Lung (tissue), 11 donors: ENCODE measurements at regions not wholly inside any gene's neighbourhood (a gene's known extent, or its start where the extent isn't known, plus 50 kb on each side); places are given as distances from the start of the nearest gene placed in this dataset.

Source experiments
- ATAC-seq: fragments of 200-7000 bp; cut with Tn5 transposase; one replicate; pipeline ENCODE4 v1.9.1; 2020; ENCODE audit warnings: moderate number of reproducible peaks; ENCODE audit not compliant: insufficient read depth, low FRiP score
- DNase-seq, 3 donors: peaks; one replicate each; pipeline ENCODE4 v3.0.0-alpha.2; 2013 to 2017
- H3K27ac ChIP-seq, 2 donors: one replicate each; pipeline ENCODE4 v1.5.1; 2013; ENCODE audit warnings: mild to moderate bottlenecking in 2 of 2, moderate library complexity in 2 of 2, control low read depth in 1 of 2, inconsistent platforms in 1 of 2, low read depth in 1 of 2, low read length in 1 of 2
- H3K27me3 ChIP-seq, 3 donors: one replicate each; pipeline ENCODE4 v1.5.1; 2013; ENCODE audit warnings: low read length in 2 of 3; ENCODE audit not compliant: control insufficient read depth in 3 of 3, insufficient read depth in 3 of 3
- H3K36me3 ChIP-seq, 4 donors: one replicate each; pipeline ENCODE4 v1.5.1; 2013; ENCODE audit warnings: low read length in 4 of 4, mild to moderate bottlenecking in 1 of 4, moderate library complexity in 1 of 4; ENCODE audit not compliant: control insufficient read depth in 4 of 4, insufficient read depth in 4 of 4
- H3K4me1 ChIP-seq, 5 donors: one replicate each; pipeline ENCODE4 v1.5.1; 2013; ENCODE audit warnings: low read length in 5 of 5, mild to moderate bottlenecking in 2 of 5, moderate library complexity in 1 of 5; ENCODE audit not compliant: control insufficient read depth in 5 of 5, insufficient read depth in 5 of 5
- H3K4me3 ChIP-seq: one replicate; pipeline ENCODE4 v1.5.1; 2013; ENCODE audit warnings: mild to moderate bottlenecking, control low read depth, moderate library complexity
- H3K9ac ChIP-seq, 2 donors: one replicate each; pipeline ENCODE4 v1.5.1; 2013; ENCODE audit warnings: low read length in 2 of 2, control low read depth in 1 of 2; ENCODE audit not compliant: insufficient read depth in 1 of 2
- H3K9me3 ChIP-seq, 4 donors: one replicate each; pipeline ENCODE4 v1.5.1; 2013; ENCODE audit warnings: low read length in 3 of 4, mild to moderate bottlenecking in 1 of 4, moderate library complexity in 1 of 4; ENCODE audit not compliant: control insufficient read depth in 4 of 4, insufficient read depth in 3 of 4
- whole genome bisulfite sequencing, 2 donors: extraction: QIAGEN DNeasy Blood & Tissue Kit; methylation state at CpG; one replicate each; pipeline ENCODE4 v1.1.7; 2013; 5-methylcytosine and 5-hydroxymethylcytosine counted together
- TF ChIP-seq, protein P1 (sequence below): IDR thresholded peaks from 2 replicates; pipeline ENCODE4 v1.5.1; 2012; ENCODE audit warnings: mild to moderate bottlenecking; ENCODE audit errors: control extremely low read depth, extremely low read depth
- donor health status: control.
- donor health status: control.
- donor health status: Bipolar disorder and iron deficiency.
- donor health status: healthy.
- donor health status: DM: yes; HTN: yes; CAD: no.

DNA sequence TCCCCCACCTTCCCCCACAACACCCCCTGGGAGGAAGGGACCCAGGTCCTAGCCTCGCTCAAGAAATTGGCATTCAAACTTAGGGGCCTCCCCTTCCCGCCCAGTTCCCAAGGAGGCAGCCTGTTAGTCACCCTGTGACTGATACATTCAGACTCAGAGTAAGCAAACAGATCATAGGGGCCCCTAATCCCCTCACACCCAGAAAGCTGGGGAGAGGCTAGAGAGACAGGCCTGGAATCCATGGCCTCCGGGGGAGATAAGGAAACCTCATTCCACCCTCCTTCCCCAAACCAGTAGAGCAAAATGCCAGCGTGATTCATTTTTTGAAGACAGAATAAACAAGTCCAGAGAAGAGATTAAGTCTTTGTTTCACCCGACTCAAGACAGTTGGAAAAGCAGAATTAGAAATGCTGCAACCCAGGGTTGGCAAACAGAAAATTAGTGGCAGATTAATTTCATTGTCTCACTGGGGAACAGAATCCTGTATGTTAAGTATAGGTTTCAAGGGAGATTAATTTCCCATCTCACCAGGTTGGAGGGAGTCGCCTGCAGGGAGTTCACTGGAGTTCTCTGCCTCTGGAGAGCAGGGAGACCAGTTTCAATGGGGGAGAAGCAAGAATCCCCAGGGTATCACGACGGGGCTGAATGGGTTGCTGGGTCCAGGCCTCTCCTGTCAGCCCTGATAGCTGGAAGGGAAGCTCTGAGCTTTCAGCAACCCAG is 268.3 kb downstream of the UACA start:
- H3K9ac ChIP-seq: no peak overlapping the region
- TF ChIP-seq, protein P1, sequence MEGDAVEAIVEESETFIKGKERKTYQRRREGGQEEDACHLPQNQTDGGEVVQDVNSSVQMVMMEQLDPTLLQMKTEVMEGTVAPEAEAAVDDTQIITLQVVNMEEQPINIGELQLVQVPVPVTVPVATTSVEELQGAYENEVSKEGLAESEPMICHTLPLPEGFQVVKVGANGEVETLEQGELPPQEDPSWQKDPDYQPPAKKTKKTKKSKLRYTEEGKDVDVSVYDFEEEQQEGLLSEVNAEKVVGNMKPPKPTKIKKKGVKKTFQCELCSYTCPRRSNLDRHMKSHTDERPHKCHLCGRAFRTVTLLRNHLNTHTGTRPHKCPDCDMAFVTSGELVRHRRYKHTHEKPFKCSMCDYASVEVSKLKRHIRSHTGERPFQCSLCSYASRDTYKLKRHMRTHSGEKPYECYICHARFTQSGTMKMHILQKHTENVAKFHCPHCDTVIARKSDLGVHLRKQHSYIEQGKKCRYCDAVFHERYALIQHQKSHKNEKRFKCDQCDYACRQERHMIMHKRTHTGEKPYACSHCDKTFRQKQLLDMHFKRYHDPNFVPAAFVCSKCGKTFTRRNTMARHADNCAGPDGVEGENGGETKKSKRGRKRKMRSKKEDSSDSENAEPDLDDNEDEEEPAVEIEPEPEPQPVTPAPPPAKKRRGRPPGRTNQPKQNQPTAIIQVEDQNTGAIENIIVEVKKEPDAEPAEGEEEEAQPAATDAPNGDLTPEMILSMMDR: no peak
- 51 to 58% methylated on average over 8 of the region's 8 CpGs for WGBS, 2 donors
- H3K36me3 ChIP-seq: no peaks in the 10 kb centered on the region
- DNase-seq: peak; percentile 37 to 58 (median 57)
- H3K27ac ChIP-seq: no peak overlapping the region
- H3K9me3 ChIP-seq: no peaks in the 10 kb centered on the region
- ATAC-seq: no peak
- no peaks in the 10 kb centered on the region for H3K27me3 ChIP-seq
- H3K4me3 ChIP-seq: no peak overlapping the region
- H3K4me1 ChIP-seq: peaks cover 0 to 24% (median 2%) of the 10 kb centered on the region in 5 donors

DNA sequence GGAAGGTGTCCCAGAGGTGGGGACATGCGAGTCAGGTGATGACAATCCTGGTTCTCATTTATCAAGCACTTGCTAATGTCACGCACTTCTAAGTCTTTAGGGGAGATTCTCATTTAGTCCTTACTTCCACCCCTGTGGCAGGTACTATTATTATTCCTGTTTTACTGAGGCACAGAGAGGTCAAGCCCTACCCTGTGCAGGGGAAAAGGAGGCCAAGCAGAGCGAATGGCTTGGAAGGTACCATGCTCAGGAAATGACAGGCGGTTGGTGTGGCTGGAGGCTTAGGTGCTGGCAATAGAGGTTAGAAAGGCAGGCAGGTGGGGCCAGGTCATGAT is 268.9 kb downstream of the UACA start:
- no peaks in the 10 kb centered on the region for H3K36me3 ChIP-seq
- WGBS, 2 donors: 86 to 93% methylated on average over 4 of the region's 4 CpGs
- no peak for ATAC-seq
- H3K9me3 ChIP-seq: no peaks in the 10 kb centered on the region
- H3K27me3 ChIP-seq: no peaks in the 10 kb centered on the region
- no peak overlapping the region for H3K9ac ChIP-seq
- peaks cover 0 to 20% (median 2%) of the 10 kb centered on the region in 5 donors for H3K4me1 ChIP-seq
- H3K27ac ChIP-seq: no peak overlapping the region
- DNase-seq: no peak
- TF ChIP-seq, protein P1: no peak
- no peak overlapping the region for H3K4me3 ChIP-seq

DNA sequence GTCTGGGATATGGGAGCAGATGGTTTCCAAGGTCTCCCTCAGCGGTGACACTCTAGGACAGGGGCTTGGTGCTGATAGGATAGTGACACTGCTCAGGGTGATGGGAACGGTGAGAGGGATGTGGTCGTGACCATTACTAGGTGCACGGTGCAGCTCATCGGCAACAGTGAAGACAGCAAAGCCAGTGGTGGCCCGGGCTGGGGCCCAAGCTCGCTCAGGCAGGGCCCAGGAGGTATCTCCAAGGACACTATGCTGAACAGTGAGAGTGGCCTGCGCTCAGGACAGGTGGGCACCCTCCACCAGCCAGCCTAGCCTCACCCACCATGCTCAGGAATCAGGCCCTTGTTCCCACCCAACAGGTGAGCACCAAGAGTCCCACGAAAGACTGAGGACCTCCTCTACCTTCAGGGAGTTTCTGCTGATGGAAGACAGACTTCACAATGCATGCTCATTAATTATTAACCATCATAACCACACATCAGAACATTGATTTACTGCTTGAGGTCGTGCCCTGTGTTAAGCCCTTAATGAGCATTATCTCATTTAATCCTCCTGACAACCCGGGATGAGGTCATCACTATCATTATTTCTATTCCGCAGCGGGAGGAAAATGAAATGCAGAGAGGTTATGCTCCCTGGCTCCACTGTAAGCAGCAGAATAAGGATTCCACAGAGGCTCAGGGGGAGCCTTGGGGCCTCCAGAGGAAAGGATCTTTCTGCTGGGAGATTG is 269.4 kb downstream of the UACA start:
- no peak for ATAC-seq
- H3K4me1 ChIP-seq: peaks cover 0 to 20% (median 2%) of the 10 kb centered on the region in 5 donors

More for the DNA sequence above, 269.4 kb downstream of the UACA start:
- TF ChIP-seq, protein P1: no peak
- Histone ChIP-seq H3K9me3 (no peaks in the 10 kb centered on the region), H3K9ac (no peak overlapping the region), H3K4me3 (no peak overlapping the region), H3K27me3 (no peaks in the 10 kb centered on the region), H3K27ac (no peak overlapping the region), H3K36me3 (no peaks in the 10 kb centered on the region)
- no peak for DNase-seq
- 89 to 90% methylated on average over 13 of the region's 13 CpGs for WGBS, 2 donors
